Transverse colon (tissue), 4 donors: ENCODE measurements at regions not wholly inside any gene's neighbourhood (a gene's known extent, or its start where the extent isn't known, plus 50 kb on each side); places are given as distances from the start of the nearest gene placed in this dataset.

Experiments used
- DNase-seq: peaks from one replicate; pipeline ENCODE4 v3.0.0-alpha.2; 2019
- H3K27ac ChIP-seq, 4 donors: fragments of 200-600 bp; sonication (generic); 2 replicates each; pipeline ENCODE4 v1.5.1; 2016 to 2018; ENCODE audit warnings: inconsistent platforms in 4 of 4
- H3K27me3 ChIP-seq: fragments of 200-600 bp; sonication (generic); 2 replicates; pipeline ENCODE4 v1.5.1; 2017; ENCODE audit warnings: inconsistent platforms
- H3K36me3 ChIP-seq, 4 donors: fragments of 200-600 bp; sonication (generic); 2 replicates each; pipeline ENCODE4 v1.5.1; 2017 to 2019; ENCODE audit warnings: inconsistent platforms in 4 of 4
- H3K4me1 ChIP-seq, 4 donors: fragments of 200-600 bp; sonication (generic); 2 replicates each; pipeline ENCODE4 v1.5.1; 2017 to 2020; ENCODE audit warnings: inconsistent platforms in 4 of 4
- H3K4me3 ChIP-seq, 4 donors: fragments of 200-600 bp; sonication (generic); 1 replicate in 1 of 4; 2 replicates in 3 of 4; pipeline versions ENCODE4 v1.5.1 to v1.6.1; 2017 to 2019; ENCODE audit warnings: inconsistent platforms in 4 of 4
- H3K9me3 ChIP-seq, 2 donors: fragments of 200-600 bp; sonication (generic); 2 replicates each; pipeline ENCODE4 v1.5.1; 2017 to 2019; ENCODE audit warnings: inconsistent platforms in 2 of 2
- EP300 ChIP-seq: sonication (generic); formaldehyde crosslinking; IDR thresholded peaks from one replicate; pipeline ENCODE4 v1.6.1; 2017; ENCODE audit warnings: antibody characterized with exemption, low read depth
- POLR2A ChIP-seq: fragments of 450-650 bp; IDR thresholded peaks from one replicate; pipeline ENCODE4 v1.6.1; 2016; ENCODE audit warnings: antibody characterized with exemption, mild to moderate bottlenecking, moderate library complexity
- POLR2AphosphoS5 ChIP-seq, 3 donors: sonication (generic); formaldehyde crosslinking; IDR thresholded peaks; one replicate each; pipeline ENCODE4 v1.6.1; 2016; ENCODE audit warnings: antibody characterized with exemption in 3 of 3
- WGBS, 2 donors: methylation state at CpG; one replicate each; pipeline ENCODE4 v1.1.5; 2018; ENCODE audit warnings: low coverage in 1 of 2; 5-methylcytosine and 5-hydroxymethylcytosine counted together
- in situ Hi-C, 4 donors: fragments of 200-750 bp; cut with MboI; loops; one replicate each; pipeline versions ENCODE4 v1.15.0 to v1.15.1; 2017; ENCODE audit warnings: low sequenced_read_pairs in 3 of 4, low pct_ligation_motif_present in 1 of 4, low pct_unique_long_range_greater_than_20kb in 1 of 4
- intact Hi-C: fragments of 100-400 bp; cut with DNase I; formaldehyde crosslinking; loops from one replicate; pipeline ENCODE4 v1.15.1; 2023; ENCODE audit warnings: low total_unique reads
- TF ChIP-seq, protein P1 (sequence below), 5 experiments: fragments of 200-600 bp in 3 of 5; fragments of 450-650 bp in 2 of 5; sonication (generic) in 3 of 5; IDR thresholded peaks; 1 replicate in 2 of 5; 2 replicates in 3 of 5; pipeline ENCODE4 v1.5.1; 2016 to 2017; ENCODE audit warnings: antibody characterized with exemption in 5 of 5, inconsistent platforms in 3 of 5, mild to moderate bottlenecking in 2 of 5, moderate library complexity in 1 of 5

DNA sequence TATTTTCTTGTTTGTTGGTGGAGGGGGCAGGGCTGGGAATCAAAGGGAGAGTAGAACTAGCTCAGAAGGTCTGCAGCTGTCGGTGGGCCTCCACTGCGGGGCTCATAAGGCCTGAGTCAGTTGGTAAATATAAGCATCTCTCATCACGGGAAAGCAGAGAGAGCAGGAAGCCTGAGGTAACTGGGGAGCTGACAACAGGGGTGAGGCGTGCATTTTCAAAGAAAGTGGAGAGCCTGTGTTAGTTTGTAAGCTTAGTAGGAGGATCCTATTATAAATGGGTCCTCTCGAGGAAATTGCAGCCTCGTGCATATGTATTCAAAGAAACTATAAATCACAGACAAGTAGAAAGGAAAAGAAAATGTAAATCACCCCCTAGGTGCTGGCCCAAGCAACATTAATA, 221.0 kb upstream of the CDH13 start:
- no peaks in the 10 kb centered on the region for H3K9me3 ChIP-seq
- TF ChIP-seq POLR2A, result no peak
- no peak for TF ChIP-seq EP300
- no peak for TF ChIP-seq POLR2AphosphoS5 (IDR thresholded peaks at IDR 0.05)
- TF ChIP-seq, protein P1, sequence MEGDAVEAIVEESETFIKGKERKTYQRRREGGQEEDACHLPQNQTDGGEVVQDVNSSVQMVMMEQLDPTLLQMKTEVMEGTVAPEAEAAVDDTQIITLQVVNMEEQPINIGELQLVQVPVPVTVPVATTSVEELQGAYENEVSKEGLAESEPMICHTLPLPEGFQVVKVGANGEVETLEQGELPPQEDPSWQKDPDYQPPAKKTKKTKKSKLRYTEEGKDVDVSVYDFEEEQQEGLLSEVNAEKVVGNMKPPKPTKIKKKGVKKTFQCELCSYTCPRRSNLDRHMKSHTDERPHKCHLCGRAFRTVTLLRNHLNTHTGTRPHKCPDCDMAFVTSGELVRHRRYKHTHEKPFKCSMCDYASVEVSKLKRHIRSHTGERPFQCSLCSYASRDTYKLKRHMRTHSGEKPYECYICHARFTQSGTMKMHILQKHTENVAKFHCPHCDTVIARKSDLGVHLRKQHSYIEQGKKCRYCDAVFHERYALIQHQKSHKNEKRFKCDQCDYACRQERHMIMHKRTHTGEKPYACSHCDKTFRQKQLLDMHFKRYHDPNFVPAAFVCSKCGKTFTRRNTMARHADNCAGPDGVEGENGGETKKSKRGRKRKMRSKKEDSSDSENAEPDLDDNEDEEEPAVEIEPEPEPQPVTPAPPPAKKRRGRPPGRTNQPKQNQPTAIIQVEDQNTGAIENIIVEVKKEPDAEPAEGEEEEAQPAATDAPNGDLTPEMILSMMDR (IDR thresholded peaks at IDR 0.05), result no peak
- no peak overlapping the region for H3K27ac ChIP-seq
- H3K27me3 ChIP-seq, result no peaks in the 10 kb centered on the region
- no peaks in the 10 kb centered on the region for H3K36me3 ChIP-seq
- in situ Hi-C loops (no loop called here), intact Hi-C loops (no loop called here)
- no peak overlapping the region for H3K4me3 ChIP-seq
- no peak for DNase-seq
- H3K4me1 ChIP-seq, result no peaks in the 10 kb centered on the region
- 54 to 61% methylated on average over 6 of the region's 6 CpGs for WGBS, 2 donors

DNA sequence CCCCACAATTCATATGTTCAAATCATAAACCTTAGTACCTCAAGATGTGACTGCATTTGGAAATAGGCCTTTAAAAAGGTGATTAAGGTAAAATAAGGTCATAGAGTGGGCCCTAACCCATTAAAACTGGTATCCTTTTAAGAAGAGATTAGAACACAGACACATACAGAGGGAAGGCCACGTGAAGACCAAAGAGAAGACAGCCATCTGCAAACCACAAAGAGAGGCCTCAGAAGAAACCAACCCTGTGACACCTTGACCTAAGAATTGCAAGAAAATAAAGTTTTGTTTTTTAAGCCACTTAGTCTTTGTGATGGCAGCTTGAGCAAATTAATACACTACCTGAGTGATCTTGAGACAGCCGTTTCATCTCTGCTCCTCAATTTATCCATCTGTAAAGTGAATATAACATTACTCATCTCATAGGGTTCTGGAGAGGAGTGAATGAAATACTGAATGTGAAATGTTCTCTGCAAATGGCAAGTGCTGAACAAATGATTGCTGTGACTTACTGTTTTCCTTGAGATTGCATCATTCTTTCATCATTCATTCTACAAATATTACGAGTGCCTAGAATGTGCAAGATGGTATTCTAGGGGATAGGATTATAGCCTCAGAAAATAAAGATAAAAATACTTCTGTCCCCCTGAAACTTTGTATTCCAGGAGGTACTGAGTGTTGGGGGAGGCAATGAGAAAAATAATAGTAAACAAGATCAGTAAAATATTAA, 222.0 kb upstream of the CDH13 start:
- 73 to 77% methylated on average over 3 of the region's 3 CpGs for WGBS, 2 donors
- Histone ChIP-seq H3K4me1 (no peaks in the 10 kb centered on the region), H3K9me3 (no peaks in the 10 kb centered on the region), H3K27ac (no peak overlapping the region), H3K27me3 (no peaks in the 10 kb centered on the region), H3K4me3 (no peak overlapping the region), H3K36me3 (no peaks in the 10 kb centered on the region)
- TF ChIP-seq POLR2AphosphoS5 (IDR thresholded peaks at IDR 0.05) (no peak), EP300 (no peak), POLR2A (no peak)
- TF ChIP-seq, protein P1 (IDR thresholded peaks at IDR 0.05), result no peak
- in situ Hi-C loops, result no loop called here
- intact Hi-C loops, result no loop called here
- no peak for DNase-seq

DNA sequence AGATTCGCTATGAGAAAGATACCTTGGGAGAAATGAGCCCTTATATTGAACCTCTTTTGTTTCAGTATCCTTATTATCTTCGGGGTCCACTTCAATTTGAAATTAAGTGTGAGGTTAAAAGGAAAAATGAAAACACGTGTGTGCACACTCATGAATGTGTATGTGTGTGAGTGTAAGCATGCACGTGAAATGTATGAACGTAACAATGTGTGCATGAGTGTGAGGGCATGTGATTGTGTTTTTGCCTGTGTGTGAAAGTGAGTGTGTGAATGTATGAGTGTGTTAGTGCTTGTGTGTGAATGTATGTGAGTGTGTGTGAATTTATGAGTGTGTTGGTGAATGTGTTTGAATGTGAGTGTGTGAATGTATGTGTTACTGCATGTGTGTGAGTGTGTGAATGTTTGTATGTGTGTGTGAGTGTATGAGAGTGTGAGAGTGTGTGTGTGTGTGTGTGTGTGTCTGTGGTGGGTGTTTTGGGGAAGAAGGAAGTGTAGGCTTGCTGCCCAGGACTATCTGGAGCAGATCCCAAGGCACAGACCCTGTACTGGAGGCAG, 224.0 kb upstream of the CDH13 start:
- WGBS, 2 donors, result 83 to 87% methylated on average over 5 of the region's 5 CpGs
- no peaks in the 10 kb centered on the region for H3K4me1 ChIP-seq
- in situ Hi-C loops (no loop called here), intact Hi-C loops (no loop called here)
- no peaks in the 10 kb centered on the region for H3K27me3 ChIP-seq
- H3K36me3 ChIP-seq, result no peaks in the 10 kb centered on the region
- no peak overlapping the region for H3K4me3 ChIP-seq
- H3K9me3 ChIP-seq, result no peaks in the 10 kb centered on the region
- H3K27ac ChIP-seq, result no peak overlapping the region
- TF ChIP-seq, protein P1 (IDR thresholded peaks at IDR 0.05), result no peak
- TF ChIP-seq EP300 (no peak), POLR2A (no peak), POLR2AphosphoS5 (IDR thresholded peaks at IDR 0.05) (no peak)
- no peak for DNase-seq

DNA sequence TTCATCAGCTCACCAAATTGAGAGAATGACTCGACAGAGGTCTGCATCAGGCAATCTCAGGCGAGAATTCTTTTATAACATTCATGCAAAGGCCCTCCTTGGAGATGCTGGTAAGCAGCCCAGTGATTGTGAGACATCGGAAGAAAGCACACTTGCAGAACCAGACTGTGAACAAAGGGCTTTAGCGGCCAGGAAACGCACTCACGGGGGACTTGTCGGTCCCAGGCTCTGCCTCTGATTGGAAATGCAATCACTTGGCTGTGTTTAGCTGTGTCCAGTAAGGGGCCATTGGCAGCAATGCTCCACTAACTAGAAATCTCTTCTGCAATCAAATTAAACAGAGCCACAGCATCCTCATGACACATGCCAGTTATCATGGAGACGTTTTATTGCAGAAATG, 226.7 kb upstream of the CDH13 start:
- Histone ChIP-seq H3K9me3 (no peaks in the 10 kb centered on the region), H3K27me3 (no peaks in the 10 kb centered on the region), H3K36me3 (no peaks in the 10 kb centered on the region), H3K4me3 (no peak overlapping the region), H3K27ac (no peak overlapping the region), H3K4me1 (no peaks in the 10 kb centered on the region)
- TF ChIP-seq POLR2A, result no peak
- TF ChIP-seq EP300, result no peak
- TF ChIP-seq POLR2AphosphoS5 (IDR thresholded peaks at IDR 0.05), result no peak
- TF ChIP-seq, protein P1 (IDR thresholded peaks at IDR 0.05), result no peak
- intact Hi-C loops, result no loop called here
- no peak for DNase-seq
- 62% methylated on average over 4 to 8 of the region's 8 CpGs for WGBS, 2 donors
- in situ Hi-C loops, result no loop called here
